HG02763 (cell line): ENCODE measurements at regions not wholly inside any gene's neighbourhood (a gene's known extent, or its start where the extent isn't known, plus 50 kb on each side); places are given as distances from the start of the nearest gene placed in this dataset.
"Not testable (repeated sequence)": the region's sequence is repeated elsewhere in the genome, so short reads cannot be mapped to it uniquely, and the experiment has no call there.

Experiments
- ATAC-seq: cut with Tn5 transposase; IDR thresholded peaks from one replicate; pipeline ENCODE4 v1.9.1; 2021; ENCODE audit warnings: mild to moderate bottlenecking, moderate library complexity; ENCODE audit not compliant: unreplicated experiment

- no peak for ATAC-seq
These were observed 154.8 kb upstream of the ZFP42 start for GRCh38 chr4:187840814-187841213.

GRCh38 chr4:187849556-187850225, 145.9 kb upstream of the ZFP42 start:
- ATAC-seq = no peak

DNA sequence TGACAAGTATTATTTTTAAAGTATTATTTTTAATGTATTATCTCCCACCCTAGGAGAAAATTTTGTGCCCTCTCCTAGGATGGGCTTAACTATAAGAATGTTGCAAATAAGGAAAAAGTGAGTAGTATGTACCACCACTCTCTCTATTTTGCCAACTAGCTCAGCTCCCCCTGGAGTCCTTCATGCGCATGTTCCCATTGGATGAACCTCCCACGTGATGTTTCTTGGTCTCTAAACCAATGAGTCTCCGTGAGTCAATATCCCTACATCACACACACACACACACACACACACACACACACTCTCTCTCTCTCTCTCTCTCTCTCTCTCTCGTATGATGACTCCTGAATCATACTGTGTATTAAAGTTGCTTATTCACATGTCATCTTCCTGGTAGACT, 129.7 kb upstream of the ZFP42 start:
- no peak for ATAC-seq

- no peak for ATAC-seq
These were observed 112.5 kb upstream of the ZFP42 start for GRCh38 chr4:187883049-187883448.

DNA sequence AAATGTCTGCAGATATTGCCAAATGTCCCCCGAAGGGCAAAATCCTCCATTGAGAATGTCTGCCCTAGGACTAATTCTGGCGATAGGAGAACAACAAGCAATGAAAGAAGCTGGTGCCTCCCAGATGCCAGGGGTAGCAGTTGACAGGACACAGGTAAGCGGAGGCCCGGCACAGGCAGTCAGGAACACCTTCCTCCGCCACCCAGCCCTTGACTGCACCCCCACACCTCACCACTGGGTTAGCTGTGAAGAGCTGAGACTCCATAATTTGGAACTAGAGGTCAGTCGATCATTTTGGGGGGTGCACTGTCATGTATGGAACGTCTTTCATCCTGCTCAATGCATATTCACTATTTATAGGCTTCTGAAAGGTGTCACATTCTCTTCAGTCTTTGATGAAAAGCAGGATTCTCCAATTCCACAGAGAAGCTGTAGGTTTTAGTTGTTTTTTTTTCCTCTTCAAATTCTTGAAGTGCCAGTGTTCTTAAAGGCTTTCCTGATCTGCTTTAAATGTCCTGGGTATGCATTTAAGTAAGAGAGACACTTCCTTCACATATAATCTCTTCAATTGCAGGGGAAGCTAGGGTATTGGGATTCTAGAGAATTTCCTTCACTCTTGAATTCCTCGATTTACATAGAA, 111.6 kb upstream of the ZFP42 start:
- no peak for ATAC-seq

DNA sequence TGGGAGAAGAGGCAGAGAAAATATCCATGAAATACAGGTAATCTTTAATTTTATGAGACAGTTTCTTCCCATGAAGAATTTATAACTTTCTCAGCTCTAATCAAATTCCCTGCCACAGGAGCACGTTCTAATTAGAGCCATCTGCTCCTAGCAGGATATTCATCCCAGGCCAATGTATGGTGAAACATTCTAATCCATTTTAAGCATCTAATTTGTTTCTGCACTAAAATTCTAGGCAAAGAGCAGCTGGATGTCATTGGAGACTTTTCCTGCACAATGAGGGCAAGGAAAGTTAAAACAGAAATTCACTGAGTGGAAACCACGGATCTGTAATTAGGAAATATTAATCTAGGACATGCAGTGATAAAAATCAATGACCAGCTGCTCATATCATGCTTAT, 107.7 kb upstream of the ZFP42 start:
- no peak for ATAC-seq

DNA sequence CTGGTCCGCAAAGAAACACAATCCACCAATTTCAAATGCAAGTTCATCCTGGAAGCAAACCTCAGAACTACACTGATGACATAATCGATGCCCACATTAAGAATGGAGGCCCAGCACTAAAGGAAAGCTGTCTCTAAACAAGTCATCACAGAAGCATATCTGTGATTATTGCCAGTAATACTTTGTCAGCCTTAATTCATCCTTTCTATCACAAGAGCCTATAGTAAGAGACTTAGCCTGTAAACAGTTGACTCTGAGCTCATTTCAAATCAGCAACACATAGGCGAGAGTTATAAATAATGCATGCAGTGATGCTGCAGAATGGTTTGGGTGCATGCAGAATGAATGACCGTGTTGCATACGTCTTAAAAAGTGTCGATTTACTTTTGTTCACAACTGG, 105.9 kb upstream of the ZFP42 start:
- no peak for ATAC-seq

GRCh38 chr4:187893418-187893817, 102.2 kb upstream of the ZFP42 start:
- ATAC-seq = no peak

GRCh38 chr4:187903106-187903505, 92.5 kb upstream of the ZFP42 start:
- ATAC-seq = no peak

- no peak for ATAC-seq
These were observed 91.9 kb upstream of the ZFP42 start for GRCh38 chr4:187903700-187904099.

DNA sequence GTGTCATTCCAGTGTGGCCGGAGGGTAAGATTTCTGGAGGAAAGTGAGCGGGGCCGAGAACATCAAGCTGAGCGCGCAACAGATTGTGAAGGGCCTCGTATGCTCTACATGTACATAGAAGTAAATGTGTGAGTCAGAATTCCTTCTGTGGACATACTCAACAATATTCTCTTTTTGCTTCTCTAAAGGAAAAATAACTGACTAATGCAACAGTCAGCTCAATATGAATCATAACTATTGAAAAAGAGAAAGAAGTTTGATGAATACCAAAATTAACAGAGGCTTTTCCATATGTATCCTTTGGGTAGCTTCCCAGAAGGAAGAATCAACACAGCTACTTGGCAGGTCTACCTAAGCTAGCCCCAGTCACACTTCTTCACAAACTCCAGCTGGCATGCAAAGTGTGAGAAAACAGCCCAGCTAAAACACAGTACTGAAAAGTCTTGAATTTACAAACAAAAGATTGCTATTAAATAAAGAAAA, 87.5 kb upstream of the ZFP42 start:
- ATAC-seq = no peak

GRCh38 chr4:187908731-187909130, 86.8 kb upstream of the ZFP42 start:
- no peak for ATAC-seq

DNA sequence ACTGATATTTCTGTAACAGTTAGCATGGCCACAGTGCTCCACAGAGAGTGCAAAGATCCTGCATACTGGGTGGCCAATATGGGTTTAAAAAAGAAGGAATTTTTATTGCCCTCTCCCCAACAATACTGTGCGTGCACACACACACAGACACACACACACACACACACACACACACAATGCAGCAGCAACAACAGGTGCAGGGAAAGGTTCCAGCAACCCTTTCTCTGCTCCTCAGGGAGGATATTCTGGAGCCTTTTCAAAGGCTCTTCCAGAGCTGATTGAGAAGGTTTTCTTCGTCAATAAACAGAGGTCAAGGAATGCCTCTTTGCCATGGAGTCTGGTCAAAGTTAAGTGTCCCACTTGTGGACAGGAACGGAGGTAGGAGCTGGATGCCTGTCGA, 84.8 kb upstream of the ZFP42 start:
- ATAC-seq = no peak

GRCh38 chr4:187915406-187915805, 80.2 kb upstream of the ZFP42 start:
- not testable (repeated sequence) for ATAC-seq

- no peak for ATAC-seq
These were observed 75.6 kb upstream of the ZFP42 start for GRCh38 chr4:187919966-187920365.

GRCh38 chr4:187921946-187922623, 73.5 kb upstream of the ZFP42 start:
- no peak for ATAC-seq

DNA sequence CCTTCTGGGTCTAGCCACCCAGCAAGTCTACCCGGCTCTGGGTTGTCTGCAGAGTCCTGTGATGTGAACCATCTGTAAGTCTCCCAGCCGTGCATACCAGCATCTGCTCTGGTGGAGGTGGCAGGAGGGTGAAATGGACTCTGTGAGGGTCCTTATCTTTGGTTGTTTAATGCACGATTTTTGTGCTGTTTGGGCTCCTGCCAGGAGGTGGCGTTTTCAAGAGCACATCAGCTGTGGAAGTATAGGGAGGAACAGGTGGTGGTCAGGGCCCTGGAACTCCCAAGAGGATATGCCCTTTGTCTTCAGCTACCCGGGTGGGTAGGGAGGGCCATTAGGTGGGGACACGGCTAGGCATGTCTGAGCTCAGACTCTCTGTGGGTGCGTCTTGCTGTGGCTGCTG, 66.5 kb upstream of the ZFP42 start:
- ATAC-seq = no peak

- no peak for ATAC-seq
These were observed 60.8 kb upstream of the ZFP42 start for GRCh38 chr4:187934766-187935165.

- no peak for ATAC-seq
These were observed 58.0 kb upstream of the ZFP42 start for GRCh38 chr4:187937557-187937956.

DNA sequence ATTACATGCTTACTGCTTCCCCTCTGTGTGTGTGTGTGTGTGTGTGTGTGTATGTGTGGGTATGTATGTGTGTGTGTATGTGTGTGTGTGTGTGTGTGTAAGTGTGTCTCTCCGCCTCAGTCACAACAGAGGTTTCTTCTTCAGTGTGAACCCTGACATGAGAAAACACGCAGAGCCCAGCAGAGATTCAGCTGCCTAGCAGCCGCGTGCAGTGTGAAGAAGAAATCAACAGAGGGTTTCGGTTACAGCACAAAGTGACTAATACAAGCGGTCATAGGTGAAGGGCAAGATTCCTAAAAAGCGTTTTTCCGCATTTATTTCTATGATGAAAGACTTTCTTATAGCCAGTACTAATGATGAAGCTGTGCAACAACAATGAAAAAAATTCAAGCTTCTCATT, 55.3 kb upstream of the ZFP42 start:
- no peak for ATAC-seq

GRCh38 chr4:187942968-187943367, 52.6 kb upstream of the ZFP42 start:
- no peak for ATAC-seq

DNA sequence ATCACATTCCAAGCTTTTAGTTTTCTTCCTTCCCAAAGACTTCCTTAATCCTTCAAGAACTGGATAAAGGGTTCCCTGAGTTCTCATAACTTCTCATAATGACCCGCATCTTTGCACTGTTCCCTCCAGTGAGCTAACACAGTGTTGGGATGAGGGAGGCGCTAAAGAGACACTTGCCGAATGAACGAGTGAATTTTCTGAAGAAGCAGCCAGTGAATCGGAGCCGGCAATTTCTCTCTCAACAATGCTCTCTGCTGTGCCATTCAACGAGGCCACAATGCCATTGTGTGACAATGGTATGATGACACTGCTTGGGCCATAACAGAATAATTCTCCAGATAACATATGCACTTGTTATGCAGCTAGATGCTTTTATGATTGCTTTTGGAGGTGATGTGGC, 51.4 kb upstream of the ZFP42 start:
- ATAC-seq = no peak
